HK-2 (cell line): ENCODE measurements at regions not wholly inside any gene's neighbourhood (a gene's known extent, or its start where the extent isn't known, plus 50 kb on each side); places are given as distances from the start of the nearest gene placed in this dataset.
"Not testable (repeated sequence)": the region's sequence is repeated elsewhere in the genome, so short reads cannot be mapped to it uniquely, and the experiment has no call there.

Experiments used
- DNase-seq: peaks from one replicate; pipeline ENCODE4 v3.0.0-alpha.2; 2018; ENCODE audit not compliant: unreplicated experiment

DNA sequence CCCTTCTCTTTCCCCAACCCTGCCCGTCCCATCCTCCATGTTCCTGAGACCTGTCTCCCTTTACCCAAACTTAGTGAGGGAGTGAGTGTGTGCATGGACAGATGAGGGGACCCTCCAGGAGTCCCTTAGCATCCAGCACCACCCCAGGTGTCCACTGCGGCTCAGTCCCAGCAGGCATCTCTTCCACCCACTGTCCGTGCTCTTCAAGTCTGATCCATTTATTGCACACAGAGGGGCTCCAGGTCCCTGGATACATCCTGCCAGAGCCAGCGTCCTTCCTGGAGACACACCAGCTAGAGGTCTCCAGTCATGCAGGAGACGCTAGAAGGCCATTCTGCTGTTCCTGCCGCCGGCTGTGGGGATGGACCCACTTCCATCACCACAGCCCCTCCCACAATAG is 239.2 kb downstream of the ADGRD1 start:
- no peak for DNase-seq

DNA sequence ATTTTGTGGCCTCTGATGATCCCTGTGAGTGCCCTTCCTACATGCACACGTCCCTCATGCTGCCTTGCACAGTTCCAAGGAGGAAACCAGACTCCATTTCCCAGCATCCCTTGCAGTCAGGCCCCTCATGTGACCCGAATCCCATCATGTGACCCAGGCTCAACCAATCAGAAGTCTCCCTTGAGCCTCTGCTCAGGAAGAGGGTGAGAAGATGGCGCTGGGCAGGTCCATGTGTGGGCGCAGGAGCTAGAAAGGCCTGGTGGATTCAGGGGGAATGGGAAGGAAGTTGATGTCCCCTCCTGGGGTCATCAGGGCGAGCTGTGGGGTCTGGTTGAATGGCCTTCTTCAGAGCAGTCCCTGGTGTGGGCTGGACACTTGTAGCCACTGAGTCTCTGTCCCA is 240.5 kb downstream of the ADGRD1 start:
- no peak for DNase-seq

DNA sequence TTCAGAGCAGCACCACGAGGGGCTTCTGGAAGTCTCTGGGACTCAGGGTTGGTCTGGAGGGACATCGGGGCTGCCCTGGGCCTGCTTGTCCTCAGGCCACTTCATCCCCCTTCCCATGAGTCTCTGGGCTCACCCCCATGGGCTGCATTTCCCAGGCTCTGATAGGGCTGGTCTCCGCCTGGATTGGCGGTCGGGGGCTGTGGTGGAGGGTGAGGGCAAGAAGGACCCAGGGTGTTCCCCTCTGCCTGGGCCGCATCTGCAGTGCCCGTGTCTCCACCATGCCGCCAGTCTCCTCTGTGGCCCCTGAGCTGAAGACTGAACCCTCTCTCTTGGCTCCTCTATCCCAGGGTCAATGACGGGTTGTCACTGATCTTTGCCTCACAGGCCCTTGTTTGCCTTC is 242.1 kb downstream of the ADGRD1 start:
- no peak for DNase-seq

- DNase-seq: no peak
Measured at GRCh38 chr12:131196220-131196619, 242.5 kb downstream of the ADGRD1 start.

GRCh38 chr12:131197490-131197889 is 243.8 kb downstream of the ADGRD1 start:
- DNase-seq: no peak

GRCh38 chr12:131199221-131199620 is 245.5 kb downstream of the ADGRD1 start:
- DNase-seq: no peak

- not testable (repeated sequence) for DNase-seq
Measured at GRCh38 chr12:131201912-131202311, 248.2 kb downstream of the ADGRD1 start.

GRCh38 chr12:131202592-131203378 is 249.1 kb downstream of the ADGRD1 start:
- no peak for DNase-seq

GRCh38 chr12:131203666-131204415 is 250.1 kb downstream of the ADGRD1 start:
- no peak for DNase-seq

- DNase-seq: no peak
Measured at GRCh38 chr12:131204416-131205274, 250.9 kb downstream of the ADGRD1 start.

DNA sequence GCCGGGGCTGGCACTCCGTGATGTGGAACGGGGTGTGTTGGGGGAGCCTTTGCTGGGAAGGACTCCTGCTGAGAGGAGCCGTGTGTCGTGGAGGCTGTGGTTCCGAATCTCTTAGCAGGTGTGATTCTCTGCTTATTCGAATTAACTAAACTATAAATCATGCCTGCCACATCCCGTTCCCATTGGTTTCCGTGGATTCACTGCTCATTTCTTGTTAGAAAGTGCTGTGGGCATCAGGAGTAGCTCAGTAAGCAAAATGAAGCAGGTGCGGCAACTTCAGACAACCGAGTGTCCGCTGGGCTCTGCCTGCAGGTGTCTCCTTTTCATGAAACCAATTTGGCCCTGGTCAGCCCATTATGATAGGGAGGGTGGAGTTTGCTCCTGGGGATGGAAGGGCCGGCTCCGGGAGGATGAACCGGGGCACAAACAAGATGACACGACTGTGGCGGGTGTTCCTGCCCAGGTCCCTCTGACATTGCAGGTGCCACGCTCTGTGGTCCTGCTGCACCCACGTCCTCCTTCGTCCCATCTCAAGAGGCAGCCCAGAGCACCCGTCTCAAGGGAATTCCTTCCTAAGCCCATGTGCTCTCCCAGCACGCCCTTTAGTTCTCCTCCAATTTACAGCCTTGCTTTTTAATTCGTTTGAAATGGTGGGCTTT is 251.7 kb downstream of the ADGRD1 start:
- DNase-seq: not testable (repeated sequence)

- DNase-seq: not testable (repeated sequence)
Measured at GRCh38 chr12:131206630-131207299, 253.1 kb downstream of the ADGRD1 start.

- DNase-seq: not testable (repeated sequence)
Measured at GRCh38 chr12:131207300-131207660, 253.6 kb downstream of the ADGRD1 start.

- DNase-seq: not testable (repeated sequence)
Measured at GRCh38 chr12:131207841-131208240, 254.1 kb downstream of the ADGRD1 start.

GRCh38 chr12:131208425-131208824 is 254.7 kb downstream of the ADGRD1 start:
- no peak for DNase-seq

GRCh38 chr12:131209082-131210070 is 255.7 kb downstream of the ADGRD1 start:
- DNase-seq: no peak

DNA sequence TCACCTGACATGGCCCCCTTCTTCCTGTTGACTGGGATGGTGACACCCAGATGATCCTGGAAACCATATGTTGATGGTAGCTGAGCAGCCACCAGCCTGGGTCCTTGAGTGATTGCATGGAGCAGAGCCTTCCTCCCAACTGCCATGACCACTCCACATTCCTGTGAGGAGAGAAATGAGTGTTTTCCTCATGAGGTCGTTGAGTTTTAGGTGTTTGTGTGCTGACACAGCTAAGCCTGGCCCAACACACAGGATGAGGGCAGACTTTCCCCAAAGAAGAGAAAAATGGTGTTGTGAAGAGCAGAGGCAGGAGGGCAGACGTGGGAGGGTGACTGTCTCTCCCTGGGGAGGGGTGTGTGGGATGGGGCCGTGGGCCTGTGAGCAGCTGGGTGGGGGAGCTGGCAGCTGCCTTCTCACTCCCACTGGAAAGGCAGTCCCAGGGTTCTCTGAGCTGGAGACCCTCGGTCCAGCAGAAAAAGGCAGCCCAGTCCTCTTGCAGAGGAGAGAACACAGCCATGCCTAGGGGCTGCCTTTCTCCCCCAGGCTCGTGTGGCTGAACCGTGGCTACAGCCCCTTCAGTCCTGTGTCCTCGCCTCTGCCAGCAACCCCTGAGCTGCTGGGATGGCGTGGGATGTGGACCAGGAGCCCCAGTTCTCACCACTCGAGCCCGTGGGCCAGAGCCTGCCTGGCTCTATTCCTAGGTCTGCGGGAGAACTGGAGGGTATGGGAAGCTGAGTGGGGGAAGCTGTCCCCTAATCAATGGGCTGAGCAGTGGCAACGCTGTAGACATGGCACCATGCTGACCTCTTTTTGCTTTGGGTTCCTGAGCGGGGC is 257.0 kb downstream of the ADGRD1 start:
- no peak for DNase-seq

GRCh38 chr12:131211340-131211938 is 257.7 kb downstream of the ADGRD1 start:
- no peak for DNase-seq
